ENCODE measurements at regions not wholly inside any gene's neighbourhood (a gene's known extent, or its start where the extent isn't known, plus 50 kb on each side); places are given as distances from the start of the nearest gene placed in this dataset.

GRCh38 chr3:4231041-4231440 lies 72.1 kb upstream of the SETMAR start:
- TF ChIP-seq CBX8 (IDR thresholded peaks at IDR 0.05) (no peak), CTCF (IDR thresholded peaks at IDR 0.05) (no peak), POLR2A (IDR thresholded peaks at IDR 0.05; ENCODE audit: low read length) (no peak), RAD21 (conservative IDR thresholded peaks at IDR 0.05 in 1 of 2, IDR thresholded peaks at IDR 0.05 in 1 of 2) (no peak), HMGXB4 (CRISPR knock-in tag; IDR thresholded peaks at IDR 0.05; ENCODE audit: borderline replicate concordance) (no peak)

Data from A549 (cell line).